GM12878 (cell line): ENCODE measurements at regions not wholly inside any gene's neighbourhood (a gene's known extent, or its start where the extent isn't known, plus 50 kb on each side); places are given as distances from the start of the nearest gene placed in this dataset.

Experiments
- ATAC-seq: fragments of 200-7000 bp; cut with Tn5 transposase; 3 replicates; pipeline ENCODE4 v1.9.1; 2020; ENCODE audit warnings: mild to moderate bottlenecking, moderate library complexity
- BruUV-seq: library from RNA; stranded (reverse); fragments of 400-500 nt; replicated peaks from 2 replicates; lab custom pipeline; 2021; lab: Mats Ljungman, UMichigan
- CTCF ChIA-PET: fragments of 300-600 bp; sonication (Branson Sonifier 250); formaldehyde crosslinking; extraction: SDS; loops from one replicate; lab custom pipeline; 2021; ENCODE audit warnings: inconsistent platforms; lab: Yijun Ruan, JAX
- POLR2A ChIA-PET: fragments of 350-600 bp; formaldehyde crosslinking; extraction: SDS; loops from one replicate; lab custom pipeline; 2021; ENCODE audit warnings: inconsistent platforms; lab: Charles Lee
- RAD21 ChIA-PET: fragments of 300-600 bp; sonication (Branson Sonifier 250); formaldehyde crosslinking; loops from one replicate; lab custom pipeline; 2023; ENCODE audit warnings: antibody characterized with exemption; ENCODE audit not compliant: unreplicated experiment; lab: Charles Lee
- SMC1A ChIA-PET: fragments of 300-600 bp; sonication (Branson Sonifier 250); formaldehyde crosslinking; loops from one replicate; lab custom pipeline; 2023; ENCODE audit not compliant: unreplicated experiment, uncharacterized antibody; lab: Charles Lee
- DNase-seq: peaks from one replicate; pipeline ENCODE4 v3.0.0-alpha.2; 2011; ENCODE audit warnings: low read depth, low spot score
- FAIRE-seq: peaks from 3 replicates; lab custom pipeline; 2011; peaks lifted over from hg19 to GRCh38; lab: Jason Lieb, UNC
- H2AFZ ChIP-seq: 2 replicates; pipeline ENCODE4 v1.6.0; 2011; ENCODE audit warnings: low read depth, low read length, control low read depth; ENCODE audit not compliant: control insufficient read depth
- H3K27ac ChIP-seq: 2 replicates; pipeline ENCODE4 v1.5.1; 2011; ENCODE audit warnings: control low read depth; ENCODE audit not compliant: control insufficient read depth, insufficient read depth
- H3K27me3 ChIP-seq, 2 experiments: replicated peaks in 1 of 2; 2 replicates each; pipeline versions ENCODE4 v1.6.0 to v1.6.1; 2011; ENCODE audit warnings: low read length in 1 of 2; ENCODE audit not compliant: control insufficient read depth in 2 of 2, insufficient read depth in 2 of 2
- H3K36me3 ChIP-seq, 2 experiments: 2 replicates each; pipeline ENCODE4 v1.5.1; 2011; ENCODE audit warnings: low read length in 1 of 2; ENCODE audit not compliant: control insufficient read depth in 2 of 2, insufficient read depth in 2 of 2
- H3K4me1 ChIP-seq: 2 replicates; pipeline ENCODE4 v1.6.1; 2011; ENCODE audit warnings: mild to moderate bottlenecking, low read length, moderate library complexity, mixed read lengths; ENCODE audit not compliant: control insufficient read depth, insufficient read depth
- H3K4me2 ChIP-seq: 2 replicates; pipeline ENCODE4 v1.6.0; 2011; ENCODE audit warnings: control low read depth; ENCODE audit not compliant: control insufficient read depth, insufficient read depth
- H3K4me3 ChIP-seq: fragments of 200-600 bp; sonication (generic); 2 replicates; pipeline ENCODE4 v1.5.1; 2016
- H3K79me2 ChIP-seq: 2 replicates; pipeline ENCODE4 v1.6.0; 2011; ENCODE audit warnings: low read length; ENCODE audit not compliant: control insufficient read depth, insufficient read depth
- H3K9ac ChIP-seq: 2 replicates; pipeline ENCODE4 v1.8.0; 2011; ENCODE audit warnings: low read length, control low read depth, mixed read lengths; ENCODE audit not compliant: control insufficient read depth, insufficient read depth
- H3K9me3 ChIP-seq: replicated peaks from 3 replicates; pipeline ENCODE4 v1.5.1; 2011; ENCODE audit warnings: mild to moderate bottlenecking, low read length; ENCODE audit not compliant: control insufficient read depth, insufficient read depth
- H4K20me1 ChIP-seq: 2 replicates; pipeline ENCODE4 v1.6.0; 2011; ENCODE audit not compliant: control insufficient read depth, insufficient read depth
- IKZF1 ChIP-seq: fragments of 450-650 bp; conservative IDR thresholded peaks from 2 replicates; pipeline ENCODE4 v1.6.1; 2017; ENCODE audit warnings: antibody characterized with exemption, mild to moderate bottlenecking
- IRF4 ChIP-seq: IDR thresholded peaks from 2 replicates; pipeline ENCODE4 v1.6.1; 2011; ENCODE audit warnings: low read depth, low read length
- MEF2A ChIP-seq: IDR thresholded peaks from 2 replicates; pipeline ENCODE4 v1.6.1; 2011; ENCODE audit warnings: low read depth, mild to moderate bottlenecking, low read length, moderate library complexity; ENCODE audit not compliant: insufficient read depth
- RFX5 ChIP-seq: IDR thresholded peaks from 2 replicates; pipeline ENCODE4 v1.6.1; 2011; ENCODE audit warnings: low read depth, low read length, improper control_type of control experiment
- SIN3A ChIP-seq: IDR thresholded peaks from 2 replicates; pipeline ENCODE4 v1.6.1; 2012; ENCODE audit warnings: low read depth, low read length, improper control_type of control experiment
- SIX5 ChIP-seq: IDR thresholded peaks from 2 replicates; pipeline ENCODE4 v1.6.1; 2011; ENCODE audit warnings: mild to moderate bottlenecking, low read depth, low read length, moderate library complexity; ENCODE audit not compliant: severe bottlenecking
- SUZ12 ChIP-seq: fragments of 200-600 bp; sonication (generic); IDR thresholded peaks from one replicate; pipeline ENCODE4 v1.6.1; 2018; ENCODE audit warnings: antibody characterized with exemption, mild to moderate bottlenecking; ENCODE audit not compliant: unreplicated experiment
- TAF1 ChIP-seq: IDR thresholded peaks from 2 replicates; pipeline ENCODE4 v1.6.1; 2011; ENCODE audit warnings: mild to moderate bottlenecking, low read depth, low read length, borderline replicate concordance
- TBL1XR1 ChIP-seq: IDR thresholded peaks from 2 replicates; pipeline ENCODE4 v1.6.1; 2012; ENCODE audit warnings: low read depth, low read length, improper control_type of control experiment
- TCF3 ChIP-seq: IDR thresholded peaks from 2 replicates; pipeline ENCODE4 v1.6.1; 2012; ENCODE audit warnings: low read depth, mild to moderate bottlenecking, low read length, borderline replicate concordance; ENCODE audit not compliant: insufficient read depth
- ZBTB4 ChIP-seq: fragments of 450-650 bp; formaldehyde crosslinking; IDR thresholded peaks from 2 replicates; pipeline ENCODE4 v1.4.0; 2022; ENCODE audit warnings: mild to moderate bottlenecking, moderate library complexity
- ZNF622 ChIP-seq: fragments of 450-650 bp; IDR thresholded peaks from 2 replicates; pipeline ENCODE4 v1.6.1; 2017; ENCODE audit warnings: mild to moderate bottlenecking, inconsistent platforms
- WGBS: methylation state at CpG from one replicate; pipeline ENCODE4 v1.1.6; 2016; ENCODE audit warnings: low lambda C conversion rate; ENCODE audit not compliant: insufficient replicate concordance, insufficient coverage; ENCODE audit errors: missing lambda C conversion rate; 5-methylcytosine and 5-hydroxymethylcytosine counted together
- in situ Hi-C: fragments of 300-500 bp; cut with MboI; formaldehyde crosslinking; loops from 9 replicates; pipeline ENCODE4 v1.14.3; 2018; ENCODE audit warnings: mixed read lengths
- intact Hi-C: fragments of 100-400 bp; cut with micrococcal nuclease; formaldehyde crosslinking; loops from one replicate; pipeline ENCODE4 v1.14.2; 2022; ENCODE audit not compliant: unreplicated experiment
- TF ChIP-seq, protein P1 (sequence below): fragments of 450-650 bp; IDR thresholded peaks from 2 replicates; pipeline ENCODE4 v1.6.1; 2017; ENCODE audit warnings: mild to moderate bottlenecking, low read depth, inconsistent platforms; ENCODE audit not compliant: poor library complexity, severe bottlenecking
- TF ChIP-seq, protein P2 (sequence below): IDR thresholded peaks from 2 replicates; pipeline ENCODE4 v1.6.1; 2012; ENCODE audit warnings: improper control_type of control experiment, low read depth, low read length; ENCODE audit not compliant: insufficient replicate concordance

DNA sequence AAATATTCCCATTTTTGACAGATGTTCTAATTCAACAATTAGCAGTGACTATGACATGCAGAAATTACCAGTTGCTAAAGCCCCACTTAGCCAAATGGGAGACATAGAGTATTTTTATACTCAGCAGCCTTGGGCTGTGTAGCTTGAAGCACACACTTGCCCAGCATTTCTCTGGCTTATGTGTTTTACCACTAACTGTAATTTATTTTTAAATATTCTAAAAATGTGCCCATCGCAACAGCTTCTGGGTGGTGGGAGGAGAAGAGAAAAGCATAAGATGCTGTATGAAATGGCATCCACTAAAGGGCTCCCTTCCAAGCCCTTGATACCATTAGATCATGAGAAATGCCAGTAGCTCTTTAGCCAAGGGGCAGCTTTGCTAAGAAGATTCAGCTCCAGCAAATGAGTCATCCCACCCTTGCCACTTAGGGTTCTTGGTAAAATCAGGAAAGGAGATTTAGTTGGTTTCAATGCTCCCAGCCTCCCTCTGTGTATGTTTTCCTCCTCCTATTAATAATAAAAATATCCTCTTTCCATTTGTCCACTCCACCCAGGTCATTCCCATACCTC, 462.7 kb upstream of the DEPDC1 start:
- H3K79me2 ChIP-seq = no peaks in the 10 kb centered on the region
- TF ChIP-seq ZNF622 (no peak), SIX5 (no peak), TCF3 (no peak), RFX5 (no peak), SUZ12 (no peak), SIN3A (no peak), MEF2A (no peak), ZBTB4 (CRISPR knock-in tag) (no peak), IRF4 (no peak), TBL1XR1 (no peak), IKZF1 (no peak), TAF1 (no peak)
- TF ChIP-seq, protein P1, sequence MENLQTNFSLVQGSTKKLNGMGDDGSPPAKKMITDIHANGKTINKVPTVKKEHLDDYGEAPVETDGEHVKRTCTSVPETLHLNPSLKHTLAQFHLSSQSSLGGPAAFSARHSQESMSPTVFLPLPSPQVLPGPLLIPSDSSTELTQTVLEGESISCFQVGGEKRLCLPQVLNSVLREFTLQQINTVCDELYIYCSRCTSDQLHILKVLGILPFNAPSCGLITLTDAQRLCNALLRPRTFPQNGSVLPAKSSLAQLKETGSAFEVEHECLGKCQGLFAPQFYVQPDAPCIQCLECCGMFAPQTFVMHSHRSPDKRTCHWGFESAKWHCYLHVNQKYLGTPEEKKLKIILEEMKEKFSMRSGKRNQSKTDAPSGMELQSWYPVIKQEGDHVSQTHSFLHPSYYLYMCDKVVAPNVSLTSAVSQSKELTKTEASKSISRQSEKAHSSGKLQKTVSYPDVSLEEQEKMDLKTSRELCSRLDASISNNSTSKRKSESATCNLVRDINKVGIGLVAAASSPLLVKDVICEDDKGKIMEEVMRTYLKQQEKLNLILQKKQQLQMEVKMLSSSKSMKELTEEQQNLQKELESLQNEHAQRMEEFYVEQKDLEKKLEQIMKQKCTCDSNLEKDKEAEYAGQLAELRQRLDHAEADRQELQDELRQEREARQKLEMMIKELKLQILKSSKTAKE = no peak
- TF ChIP-seq, protein P2, sequence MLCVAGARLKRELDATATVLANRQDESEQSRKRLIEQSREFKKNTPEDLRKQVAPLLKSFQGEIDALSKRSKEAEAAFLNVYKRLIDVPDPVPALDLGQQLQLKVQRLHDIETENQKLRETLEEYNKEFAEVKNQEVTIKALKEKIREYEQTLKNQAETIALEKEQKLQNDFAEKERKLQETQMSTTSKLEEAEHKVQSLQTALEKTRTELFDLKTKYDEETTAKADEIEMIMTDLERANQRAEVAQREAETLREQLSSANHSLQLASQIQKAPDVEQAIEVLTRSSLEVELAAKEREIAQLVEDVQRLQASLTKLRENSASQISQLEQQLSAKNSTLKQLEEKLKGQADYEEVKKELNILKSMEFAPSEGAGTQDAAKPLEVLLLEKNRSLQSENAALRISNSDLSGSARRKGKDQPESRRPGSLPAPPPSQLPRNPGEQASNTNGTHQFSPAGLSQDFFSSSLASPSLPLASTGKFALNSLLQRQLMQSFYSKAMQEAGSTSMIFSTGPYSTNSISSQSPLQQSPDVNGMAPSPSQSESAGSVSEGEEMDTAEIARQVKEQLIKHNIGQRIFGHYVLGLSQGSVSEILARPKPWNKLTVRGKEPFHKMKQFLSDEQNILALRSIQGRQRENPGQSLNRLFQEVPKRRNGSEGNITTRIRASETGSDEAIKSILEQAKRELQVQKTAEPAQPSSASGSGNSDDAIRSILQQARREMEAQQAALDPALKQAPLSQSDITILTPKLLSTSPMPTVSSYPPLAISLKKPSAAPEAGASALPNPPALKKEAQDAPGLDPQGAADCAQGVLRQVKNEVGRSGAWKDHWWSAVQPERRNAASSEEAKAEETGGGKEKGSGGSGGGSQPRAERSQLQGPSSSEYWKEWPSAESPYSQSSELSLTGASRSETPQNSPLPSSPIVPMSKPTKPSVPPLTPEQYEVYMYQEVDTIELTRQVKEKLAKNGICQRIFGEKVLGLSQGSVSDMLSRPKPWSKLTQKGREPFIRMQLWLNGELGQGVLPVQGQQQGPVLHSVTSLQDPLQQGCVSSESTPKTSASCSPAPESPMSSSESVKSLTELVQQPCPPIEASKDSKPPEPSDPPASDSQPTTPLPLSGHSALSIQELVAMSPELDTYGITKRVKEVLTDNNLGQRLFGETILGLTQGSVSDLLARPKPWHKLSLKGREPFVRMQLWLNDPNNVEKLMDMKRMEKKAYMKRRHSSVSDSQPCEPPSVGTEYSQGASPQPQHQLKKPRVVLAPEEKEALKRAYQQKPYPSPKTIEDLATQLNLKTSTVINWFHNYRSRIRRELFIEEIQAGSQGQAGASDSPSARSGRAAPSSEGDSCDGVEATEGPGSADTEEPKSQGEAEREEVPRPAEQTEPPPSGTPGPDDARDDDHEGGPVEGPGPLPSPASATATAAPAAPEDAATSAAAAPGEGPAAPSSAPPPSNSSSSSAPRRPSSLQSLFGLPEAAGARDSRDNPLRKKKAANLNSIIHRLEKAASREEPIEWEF = no peak

More for the DNA sequence above, 462.7 kb upstream of the DEPDC1 start:
- H3K27me3 ChIP-seq = no peaks in the 10 kb centered on the region
- WGBS = 0% methylated on average over 1 of the region's 1 CpG
- DNase-seq (no peak), ATAC-seq (no peak), FAIRE-seq (no peak)
- no peaks in the 10 kb centered on the region for H3K4me1 ChIP-seq
- H2AFZ ChIP-seq = no peak overlapping the region
- no TSS peak for BruUV-seq
- intact Hi-C loops (loop anchor here (10.0 kb wide), 1 partner anchor 845 kb away; no protein-coding TSS in a partner anchor), in situ Hi-C loops (no loop called here)
- no peak overlapping the region for H3K27ac ChIP-seq
- no peak overlapping the region for H3K4me3 ChIP-seq
- POLR2A ChIA-PET = no interaction called here
- RAD21 ChIA-PET = no interaction called here
- H4K20me1 ChIP-seq = no peaks in the 10 kb centered on the region
- CTCF ChIA-PET = no interaction called here
- no peak overlapping the region for H3K4me2 ChIP-seq
- H3K9me3 ChIP-seq = no peaks in the 10 kb centered on the region
- SMC1A ChIA-PET = no interaction called here
- no peak overlapping the region for H3K9ac ChIP-seq
- no peaks in the 10 kb centered on the region for H3K36me3 ChIP-seq
